PC-9 (cell line): ENCODE measurements at regions not wholly inside any gene's neighbourhood (a gene's known extent, or its start where the extent isn't known, plus 50 kb on each side); places are given as distances from the start of the nearest gene placed in this dataset.

ENCODE experiments used
- EZH2 ChIP-seq: fragments of 200-600 bp; sonication (generic); IDR thresholded peaks from 2 replicates; pipeline ENCODE4 v1.8.0; 2017; ENCODE audit warnings: antibody characterized with exemption, low read depth
- TF ChIP-seq, protein P1 (sequence below): fragments of 200-600 bp; sonication (generic); conservative IDR thresholded peaks from 2 replicates; pipeline ENCODE4 v1.6.1; 2017; ENCODE audit warnings: mixed run types, antibody characterized with exemption, mild to moderate bottlenecking, moderate library complexity

DNA sequence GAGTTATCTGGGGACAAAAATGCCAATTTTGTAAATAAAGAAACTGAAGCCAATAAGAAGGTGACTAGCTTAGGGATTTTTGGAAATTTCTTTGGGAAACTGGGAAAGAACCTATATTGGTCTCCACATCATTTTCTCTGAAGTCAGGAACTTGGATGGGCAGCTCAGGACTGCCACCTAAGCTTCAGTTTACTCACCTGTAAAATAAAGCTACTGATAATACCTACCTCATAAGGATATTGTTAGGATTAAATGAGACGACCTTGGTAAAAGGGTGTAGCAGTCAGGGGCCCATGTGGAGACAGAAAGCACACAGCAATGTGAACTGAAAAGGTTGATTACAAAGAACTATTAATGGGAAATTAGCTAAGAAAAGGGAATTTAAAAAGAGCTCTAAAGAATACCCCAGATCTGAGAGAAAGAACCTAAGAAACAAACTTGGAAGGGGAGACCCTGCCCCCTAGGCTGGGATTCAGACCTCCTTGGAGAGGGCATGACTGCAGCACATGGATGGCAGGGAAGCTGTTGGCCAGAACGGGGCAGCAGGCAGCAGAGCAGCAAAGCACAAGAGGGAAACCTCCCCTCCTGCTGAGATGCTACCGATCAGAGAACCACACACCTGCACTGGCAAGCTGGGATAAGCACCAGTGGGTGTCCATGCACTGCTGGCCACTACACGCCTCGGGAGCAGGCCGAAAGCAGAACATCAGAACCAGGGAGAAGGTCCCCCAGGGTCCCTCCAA lies 83.7 kb upstream of the THBS1 start:
- TF ChIP-seq, protein P1, sequence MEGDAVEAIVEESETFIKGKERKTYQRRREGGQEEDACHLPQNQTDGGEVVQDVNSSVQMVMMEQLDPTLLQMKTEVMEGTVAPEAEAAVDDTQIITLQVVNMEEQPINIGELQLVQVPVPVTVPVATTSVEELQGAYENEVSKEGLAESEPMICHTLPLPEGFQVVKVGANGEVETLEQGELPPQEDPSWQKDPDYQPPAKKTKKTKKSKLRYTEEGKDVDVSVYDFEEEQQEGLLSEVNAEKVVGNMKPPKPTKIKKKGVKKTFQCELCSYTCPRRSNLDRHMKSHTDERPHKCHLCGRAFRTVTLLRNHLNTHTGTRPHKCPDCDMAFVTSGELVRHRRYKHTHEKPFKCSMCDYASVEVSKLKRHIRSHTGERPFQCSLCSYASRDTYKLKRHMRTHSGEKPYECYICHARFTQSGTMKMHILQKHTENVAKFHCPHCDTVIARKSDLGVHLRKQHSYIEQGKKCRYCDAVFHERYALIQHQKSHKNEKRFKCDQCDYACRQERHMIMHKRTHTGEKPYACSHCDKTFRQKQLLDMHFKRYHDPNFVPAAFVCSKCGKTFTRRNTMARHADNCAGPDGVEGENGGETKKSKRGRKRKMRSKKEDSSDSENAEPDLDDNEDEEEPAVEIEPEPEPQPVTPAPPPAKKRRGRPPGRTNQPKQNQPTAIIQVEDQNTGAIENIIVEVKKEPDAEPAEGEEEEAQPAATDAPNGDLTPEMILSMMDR: no peak
- no peak for TF ChIP-seq EZH2
